ENCODE measurements at regions not wholly inside any gene's neighbourhood (a gene's known extent, or its start where the extent isn't known, plus 50 kb on each side); places are given as distances from the start of the nearest gene placed in this dataset.

- no peak overlapping the region for H3K4me3 ChIP-seq (ENCODE audit: low read depth in 2 of 2, low read length in 2 of 2)
- ATAC-seq (no peak), DNase-seq (ENCODE audit: low read depth, low spot score) (no peak)
- no TSS peak for BruUV-seq (replicated peaks)
- H3K27ac ChIP-seq (ENCODE audit: low read length), result no peak overlapping the region
- H3K36me3 ChIP-seq (ENCODE audit: control insufficient read depth, insufficient read depth, low read length), result no peaks in the 10 kb centered on the region
- 0 out of 2 replicates have a peak, but pooled peaks cover 3% of the 10 kb centered on the region for H3K9me3 ChIP-seq (ENCODE audit: control insufficient read depth, insufficient read depth, low read depth, low read length)
- intact Hi-C loops (cut with micrococcal nuclease; ENCODE audit: unreplicated experiment), result no loop called here
- in situ Hi-C loops (cut with HindIII; ENCODE audit: low pct_unique_long_range_greater_than_20kb, low sequenced_read_pairs), result no loop called here
- no peak for TF ChIP-seq SIN3A (IDR thresholded peaks at IDR 0.05; ENCODE audit: borderline replicate concordance, insufficient read depth, low read depth, low read length)
- TF ChIP-seq POLR2AphosphoS5 (IDR thresholded peaks at IDR 0.05; ENCODE audit: low read depth, low read length), result no peak
- no peak for TF ChIP-seq TCF7L2 (IDR thresholded peaks at IDR 0.05; ENCODE audit: low read depth, low read length)
- ChIA-PET CTCF (no interaction called here), POLR2A (no interaction called here)
- H3K27me3 ChIP-seq (ENCODE audit: control insufficient read depth, insufficient read depth, low read length), result no peaks in the 10 kb centered on the region
- no peaks in the 10 kb centered on the region for H3K4me1 ChIP-seq (ENCODE audit: control insufficient read depth, insufficient read depth, low read length)
Measured at GRCh38 chrX:121958886-121959285, 911.5 kb downstream of the GLUD2 start.

DNA sequence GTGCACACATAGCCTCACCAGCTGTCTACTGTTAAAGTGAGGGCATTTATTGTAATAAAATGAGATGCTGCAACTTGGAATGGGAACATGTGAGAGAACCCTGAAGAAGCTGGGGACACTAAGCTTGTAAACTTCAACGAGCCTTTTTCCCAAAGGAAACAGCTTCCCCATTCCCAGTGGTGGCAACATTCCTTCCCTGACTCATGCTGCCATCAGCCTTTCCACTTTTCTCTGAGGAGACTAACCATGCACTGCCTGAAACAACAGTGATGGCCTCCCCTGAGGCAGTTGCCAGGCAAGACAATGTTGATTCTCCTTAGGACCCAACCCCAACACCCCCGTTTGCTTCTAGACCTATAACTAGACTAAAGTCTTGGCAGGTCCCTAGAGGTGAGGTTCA lies 928.3 kb downstream of the GLUD2 start:
- Histone ChIP-seq H3K36me3 (ENCODE audit: control insufficient read depth, insufficient read depth, low read length) (no peaks in the 10 kb centered on the region), H3K4me1 (ENCODE audit: control insufficient read depth, insufficient read depth, low read length) (no peaks in the 10 kb centered on the region), H3K4me3 (ENCODE audit: low read depth in 2 of 2, low read length in 2 of 2) (no peak overlapping the region), H3K27me3 (ENCODE audit: control insufficient read depth, insufficient read depth, low read length) (no peaks in the 10 kb centered on the region), H3K27ac (ENCODE audit: low read length) (no peak overlapping the region), H3K9me3 (ENCODE audit: control insufficient read depth, insufficient read depth, low read depth, low read length) (0 out of 2 replicates have a peak, but pooled peaks cover 3% of the 10 kb centered on the region)
- in situ Hi-C loops (cut with HindIII; ENCODE audit: low pct_unique_long_range_greater_than_20kb, low sequenced_read_pairs) (no loop called here), intact Hi-C loops (cut with micrococcal nuclease; ENCODE audit: unreplicated experiment) (no loop called here)
- CTCF ChIA-PET, result no interaction called here
- POLR2A ChIA-PET, result no interaction called here
- DNase-seq (ENCODE audit: low read depth, low spot score) (no peak), ATAC-seq (no peak)
- no peak for TF ChIP-seq TCF7L2 (IDR thresholded peaks at IDR 0.05; ENCODE audit: low read depth, low read length)
- no peak for TF ChIP-seq SIN3A (IDR thresholded peaks at IDR 0.05; ENCODE audit: borderline replicate concordance, insufficient read depth, low read depth, low read length)
- TF ChIP-seq, protein P1, sequence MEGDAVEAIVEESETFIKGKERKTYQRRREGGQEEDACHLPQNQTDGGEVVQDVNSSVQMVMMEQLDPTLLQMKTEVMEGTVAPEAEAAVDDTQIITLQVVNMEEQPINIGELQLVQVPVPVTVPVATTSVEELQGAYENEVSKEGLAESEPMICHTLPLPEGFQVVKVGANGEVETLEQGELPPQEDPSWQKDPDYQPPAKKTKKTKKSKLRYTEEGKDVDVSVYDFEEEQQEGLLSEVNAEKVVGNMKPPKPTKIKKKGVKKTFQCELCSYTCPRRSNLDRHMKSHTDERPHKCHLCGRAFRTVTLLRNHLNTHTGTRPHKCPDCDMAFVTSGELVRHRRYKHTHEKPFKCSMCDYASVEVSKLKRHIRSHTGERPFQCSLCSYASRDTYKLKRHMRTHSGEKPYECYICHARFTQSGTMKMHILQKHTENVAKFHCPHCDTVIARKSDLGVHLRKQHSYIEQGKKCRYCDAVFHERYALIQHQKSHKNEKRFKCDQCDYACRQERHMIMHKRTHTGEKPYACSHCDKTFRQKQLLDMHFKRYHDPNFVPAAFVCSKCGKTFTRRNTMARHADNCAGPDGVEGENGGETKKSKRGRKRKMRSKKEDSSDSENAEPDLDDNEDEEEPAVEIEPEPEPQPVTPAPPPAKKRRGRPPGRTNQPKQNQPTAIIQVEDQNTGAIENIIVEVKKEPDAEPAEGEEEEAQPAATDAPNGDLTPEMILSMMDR (IDR thresholded peaks at IDR 0.05), result no peak
- TF ChIP-seq POLR2AphosphoS5 (IDR thresholded peaks at IDR 0.05; ENCODE audit: low read depth, low read length), result no peak
- no peak for TF ChIP-seq REST (IDR thresholded peaks at IDR 0.05; ENCODE audit: insufficient read depth in 1 of 2, low read depth in 2 of 2, low read length in 1 of 2)
- BruUV-seq (replicated peaks), result no TSS peak

DNA sequence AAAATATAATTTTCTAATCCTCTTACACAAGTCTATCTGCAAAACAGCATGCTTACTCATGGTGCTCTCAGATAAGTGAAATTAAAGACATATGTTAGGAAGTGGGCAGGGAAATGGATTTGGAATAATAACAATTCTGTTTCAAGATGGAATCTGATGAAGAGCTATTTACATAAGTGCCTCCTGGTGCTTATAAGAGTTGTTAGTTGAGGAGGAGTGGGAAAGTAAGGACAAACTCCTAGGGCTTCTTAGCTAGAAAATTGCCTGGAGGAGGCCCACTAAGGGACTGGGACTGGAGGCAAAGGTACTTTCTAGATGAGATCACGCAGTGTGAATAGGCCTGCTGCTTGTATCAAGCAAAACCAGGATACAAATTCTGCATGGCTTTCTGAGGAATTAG lies 939.8 kb downstream of the GLUD2 start:
- BruUV-seq (replicated peaks), result no TSS peak
- Histone ChIP-seq H3K4me1 (ENCODE audit: control insufficient read depth, insufficient read depth, low read length) (no peaks in the 10 kb centered on the region), H3K27me3 (ENCODE audit: control insufficient read depth, insufficient read depth, low read length) (no peaks in the 10 kb centered on the region), H3K9me3 (ENCODE audit: control insufficient read depth, insufficient read depth, low read depth, low read length) (no peaks in the 10 kb centered on the region), H3K36me3 (ENCODE audit: control insufficient read depth, insufficient read depth, low read length) (no peaks in the 10 kb centered on the region), H3K4me3 (ENCODE audit: low read depth in 2 of 2, low read length in 2 of 2) (no peak overlapping the region), H3K27ac (ENCODE audit: low read length) (no peak overlapping the region)
- DNase-seq (ENCODE audit: low read depth, low spot score) (no peak), ATAC-seq (no peak)
- intact Hi-C loops (cut with micrococcal nuclease; ENCODE audit: unreplicated experiment) (no loop called here), in situ Hi-C loops (cut with HindIII; ENCODE audit: low pct_unique_long_range_greater_than_20kb, low sequenced_read_pairs) (no loop called here)
- ChIA-PET POLR2A (no interaction called here), CTCF (no interaction called here)
- TF ChIP-seq POLR2AphosphoS5 (IDR thresholded peaks at IDR 0.05; ENCODE audit: low read depth, low read length) (no peak), REST (IDR thresholded peaks at IDR 0.05; ENCODE audit: insufficient read depth in 1 of 2, low read depth in 2 of 2, low read length in 1 of 2) (no peak), SIN3A (IDR thresholded peaks at IDR 0.05; ENCODE audit: borderline replicate concordance, insufficient read depth, low read depth, low read length) (no peak), TCF7L2 (IDR thresholded peaks at IDR 0.05; ENCODE audit: low read depth, low read length) (no peak)
- TF ChIP-seq, protein P1 (IDR thresholded peaks at IDR 0.05), result no peak

All from Panc1 (cell line).